ENCODE measurements at regions not wholly inside any gene's neighbourhood (a gene's known extent, or its start where the extent isn't known, plus 50 kb on each side); places are given as distances from the start of the nearest gene placed in this dataset.

- no peak overlapping the region for H3K14ac ChIP-seq (replicated peaks; ENCODE audit: low read depth, low read length)
- ATAC-seq (ENCODE audit: low read depth) (no peak), DNase-seq (no peak)
- no peaks in the 10 kb centered on the region for H3K36me3 ChIP-seq (ENCODE audit: control insufficient read depth, insufficient read depth, low read length)
- dilution Hi-C loops (cut with HindIII; ENCODE audit: low sequenced_read_pairs, unreplicated experiment) (no loop called here), intact Hi-C loops (cut with micrococcal nuclease) (no loop called here), in situ Hi-C loops (cut with MboI; ENCODE audit: low sequenced_read_pairs) (no loop called here)
- H2BK5ac ChIP-seq (ENCODE audit: low read depth, low read length, poor library complexity, severe bottlenecking) = no peak overlapping the region
- H2BK15ac ChIP-seq (ENCODE audit: low read depth, low read length) = no peak overlapping the region
- H3K4me2 ChIP-seq (ENCODE audit: low read depth, low read length) = no peak overlapping the region
- H2BK20ac ChIP-seq (ENCODE audit: low read depth, low read length) = no peak overlapping the region
- no peak overlapping the region for H3K18ac ChIP-seq (ENCODE audit: low read depth, low read length)
- H3K9me3 ChIP-seq (ENCODE audit: control insufficient read depth, insufficient read depth, low read length) = no peaks in the 10 kb centered on the region
- H3K27ac ChIP-seq (ENCODE audit: insufficient read depth, low read length) = no peak overlapping the region
- H3K27me3 ChIP-seq (ENCODE audit: control insufficient read depth, insufficient read depth, low read length) = peaks cover 13% of the 10 kb centered on the region
- no peak for TF ChIP-seq CTCF (conservative IDR thresholded peaks at IDR 0.05; ENCODE audit: low read depth, low read length)
- no peak for TF ChIP-seq ELK1 (IDR thresholded peaks at IDR 0.05; ENCODE audit: borderline replicate concordance, low read depth, low read length)
- no peak for TF ChIP-seq MAZ (IDR thresholded peaks at IDR 0.05; ENCODE audit: borderline replicate concordance, low read depth, low read length)
- TF ChIP-seq BHLHE40 (IDR thresholded peaks at IDR 0.05; ENCODE audit: low read depth, low read length) = no peak
- no peak for TF ChIP-seq RAD21 (IDR thresholded peaks at IDR 0.05; ENCODE audit: low read length)
- no peak for TF ChIP-seq MAFK (IDR thresholded peaks at IDR 0.05; ENCODE audit: low read depth, low read length)
- TF ChIP-seq NFE2L2 (IDR thresholded peaks at IDR 0.05; ENCODE audit: low read depth, low read length) = no peak
- no peak for TF ChIP-seq RFX5 (IDR thresholded peaks at IDR 0.05; ENCODE audit: low read depth, low read length)
- TF ChIP-seq RCOR1 (IDR thresholded peaks at IDR 0.05; ENCODE audit: insufficient replicate concordance, low read length) = no peak
- no peak for TF ChIP-seq POLR2A (IDR thresholded peaks at IDR 0.05; ENCODE audit: low read depth, low read length)
- TF ChIP-seq USF2 (IDR thresholded peaks at IDR 0.05; ENCODE audit: low read depth, low read length) = no peak
- TF ChIP-seq CEBPB (IDR thresholded peaks at IDR 0.05; ENCODE audit: low read depth, low read length) = no peak
- no TSS peak for BruUV-seq (replicated peaks)
- WGBS, 2 experiments (ENCODE audit: extremely low coverage in 2 of 2, insufficient read length in 1 of 2) = no CpG with 5 or more reads among the region's 6 CpGs
- H3K9ac ChIP-seq (ENCODE audit: low read depth, low read length) = no peak overlapping the region
- POLR2A ChIA-PET (ENCODE audit: unreplicated experiment) = no interaction called here
- H3K23ac ChIP-seq (ENCODE audit: low read depth, low read length) = no peak overlapping the region
- no peak overlapping the region for H4K5ac ChIP-seq (ENCODE audit: low read depth, low read length)
- H2AK5ac ChIP-seq (ENCODE audit: low read depth, low read length) = no peak overlapping the region
- H3K79me1 ChIP-seq (ENCODE audit: low read depth in 1 of 2, low read length in 2 of 2) = no peaks in the 10 kb centered on the region
- CTCF ChIA-PET = interaction anchor here (0.6 kb wide), 1 partner anchor 19 kb away, joined by 3 read pairs; no protein-coding TSS in a partner anchor
- H4K91ac ChIP-seq (ENCODE audit: insufficient read depth, low read depth, low read length) = no peak overlapping the region
- no peak overlapping the region for H3K56ac ChIP-seq (ENCODE audit: extremely low read depth, insufficient read depth, low read length)
- H3K4me1 ChIP-seq (ENCODE audit: control insufficient read depth, insufficient read depth, low read length) = no peaks in the 10 kb centered on the region
- H2BK120ac ChIP-seq (ENCODE audit: low read depth, low read length) = no peak overlapping the region
- H4K8ac ChIP-seq (ENCODE audit: low read depth in 2 of 2, low read length in 2 of 2) = no peak overlapping the region
- H3K9me1 ChIP-seq (ENCODE audit: insufficient read depth, low read length) = no peaks in the 10 kb centered on the region
- no peak overlapping the region for H2AK9ac ChIP-seq (replicated peaks; ENCODE audit: low read depth, low read length, poor library complexity)
- no peak overlapping the region for H2AFZ ChIP-seq (replicated peaks; ENCODE audit: low read length, poor library complexity)
- no peak overlapping the region for H3K4me3 ChIP-seq (ENCODE audit: insufficient read depth, low read depth, low read length)
- H3K4ac ChIP-seq (ENCODE audit: low read depth, low read length) = no peak overlapping the region
- H4K20me1 ChIP-seq (ENCODE audit: insufficient read depth, low read length) = no peaks in the 10 kb centered on the region
These were observed 57.1 kb upstream of the MEIS1 start for GRCh38 chr2:66377832-66378231.

Measured in IMR-90 (cell line).